Mucosa of rectum (tissue), 2 donors: ENCODE measurements at regions not wholly inside any gene's neighbourhood (a gene's known extent, or its start where the extent isn't known, plus 50 kb on each side); places are given as distances from the start of the nearest gene placed in this dataset.
"Not testable (repeated sequence)": the region's sequence is repeated elsewhere in the genome, so short reads cannot be mapped to it uniquely, and the experiment has no call there.

ENCODE experiments used
- H3K27ac ChIP-seq, 2 donors: one replicate each; pipeline ENCODE4 v1.7.0; 2013; ENCODE audit warnings: inconsistent platforms in 2 of 2, low read depth in 2 of 2, low read length in 2 of 2
- H3K27me3 ChIP-seq, 2 donors: one replicate each; pipeline ENCODE4 v1.7.0; 2013; ENCODE audit warnings: low read length in 2 of 2; ENCODE audit not compliant: control insufficient read depth in 2 of 2, insufficient read depth in 2 of 2
- H3K36me3 ChIP-seq, 2 donors: one replicate each; pipeline ENCODE4 v1.7.0; 2013; ENCODE audit warnings: low read length in 2 of 2; ENCODE audit not compliant: control insufficient read depth in 2 of 2, insufficient read depth in 2 of 2
- H3K4me1 ChIP-seq, 2 donors: one replicate each; pipeline ENCODE4 v1.7.0; 2013; ENCODE audit warnings: low read length in 2 of 2, mild to moderate bottlenecking in 1 of 2; ENCODE audit not compliant: control insufficient read depth in 2 of 2, insufficient read depth in 2 of 2
- H3K4me3 ChIP-seq, 2 donors: one replicate each; pipeline ENCODE4 v1.7.0; 2013; ENCODE audit warnings: low read length in 2 of 2
- H3K9ac ChIP-seq, 2 donors: one replicate each; pipeline ENCODE4 v1.7.0; 2013; ENCODE audit warnings: low read length in 2 of 2, low read depth in 1 of 2, mild to moderate bottlenecking in 1 of 2
- H3K9me3 ChIP-seq, 2 donors: one replicate each; pipeline ENCODE4 v1.7.0; 2013; ENCODE audit warnings: low read length in 2 of 2; ENCODE audit not compliant: control insufficient read depth in 2 of 2
- donor health status: healthy.
- donor health status: Normal muscosa, but diverticular disease.

DNA sequence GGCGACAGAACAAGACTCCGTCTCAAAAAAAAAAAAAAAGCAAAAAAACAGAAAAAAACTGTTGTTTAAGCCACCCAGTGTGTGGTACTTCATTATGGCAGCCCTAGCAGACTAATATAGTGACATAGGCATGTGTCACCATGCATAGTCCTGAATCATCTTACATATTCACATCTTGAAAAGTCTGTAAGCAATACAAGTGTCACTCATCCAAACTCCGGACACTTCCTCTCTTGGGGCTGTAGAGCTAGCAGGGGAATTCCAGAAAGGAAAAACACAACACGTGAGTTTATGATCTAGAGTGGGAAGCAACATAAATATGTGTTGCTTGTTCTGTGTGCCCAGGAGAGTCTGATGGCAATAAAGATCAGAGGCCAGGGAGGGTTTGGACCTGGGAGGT, 81.6 kb upstream of the KCNE2 start:
- no peak overlapping the region for H3K27ac ChIP-seq
- no peaks in the 10 kb centered on the region for H3K36me3 ChIP-seq
- H3K27me3 ChIP-seq = no peaks in the 10 kb centered on the region
- H3K4me1 ChIP-seq = no peaks in the 10 kb centered on the region
- no peak overlapping the region for H3K4me3 ChIP-seq
- H3K9me3 ChIP-seq = no peaks in the 10 kb centered on the region
- H3K9ac ChIP-seq = no peak overlapping the region

DNA sequence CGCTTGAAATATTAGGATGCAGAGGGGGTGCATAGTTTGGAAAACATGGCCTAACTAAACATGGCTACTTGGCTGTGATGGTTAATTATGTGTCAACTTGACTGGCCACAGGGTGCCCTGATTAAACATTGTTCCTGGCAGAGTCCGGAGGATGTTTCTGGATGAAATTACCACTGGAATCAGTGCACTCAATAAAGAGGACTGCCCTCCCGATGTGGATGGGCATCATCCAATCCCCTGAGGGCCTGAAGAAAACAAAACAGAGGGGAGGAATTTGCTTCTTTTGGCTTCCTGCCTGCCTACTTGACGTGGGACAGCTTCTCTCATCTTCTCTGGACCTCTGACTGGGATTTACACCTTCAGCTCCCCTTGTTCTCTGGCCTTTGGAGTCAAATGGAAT, 79.1 kb upstream of the KCNE2 start:
- H3K27ac ChIP-seq = no peak overlapping the region
- no peak overlapping the region for H3K4me3 ChIP-seq

DNA sequence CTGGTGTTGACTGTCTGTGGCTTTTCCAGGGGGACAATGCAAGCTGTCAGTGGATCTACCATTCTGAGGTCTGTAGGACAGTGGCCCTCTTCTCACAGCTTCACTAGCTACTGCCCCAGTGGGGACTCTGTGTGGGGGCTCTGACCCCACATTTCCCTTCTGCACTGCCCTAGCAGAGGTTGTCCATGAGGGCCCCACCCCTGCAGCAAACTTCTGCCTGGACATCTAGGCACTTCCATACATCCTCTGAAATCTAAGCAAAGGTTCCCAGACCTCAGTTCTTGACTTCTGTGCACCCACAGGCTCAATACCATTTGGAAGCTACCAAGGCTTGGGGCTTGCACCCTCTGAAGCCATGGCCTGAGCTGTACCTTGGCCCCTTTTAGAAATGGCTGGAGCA, 75.8 kb upstream of the KCNE2 start:
- H3K4me3 ChIP-seq, H3K9ac ChIP-seq, H3K27me3 ChIP-seq, H3K27ac ChIP-seq, H3K9me3 ChIP-seq, H3K4me1 ChIP-seq, H3K36me3 ChIP-seq: not testable (repeated sequence)

More for the DNA sequence above, 79.1 kb upstream of the KCNE2 start:
- H3K9me3 ChIP-seq = peaks cover 4 to 5% of the 10 kb centered on the region in 2 donors
- no peaks in the 10 kb centered on the region for H3K4me1 ChIP-seq
- no peaks in the 10 kb centered on the region for H3K36me3 ChIP-seq
- no peaks in the 10 kb centered on the region for H3K27me3 ChIP-seq
- H3K9ac ChIP-seq = no peak overlapping the region

DNA sequence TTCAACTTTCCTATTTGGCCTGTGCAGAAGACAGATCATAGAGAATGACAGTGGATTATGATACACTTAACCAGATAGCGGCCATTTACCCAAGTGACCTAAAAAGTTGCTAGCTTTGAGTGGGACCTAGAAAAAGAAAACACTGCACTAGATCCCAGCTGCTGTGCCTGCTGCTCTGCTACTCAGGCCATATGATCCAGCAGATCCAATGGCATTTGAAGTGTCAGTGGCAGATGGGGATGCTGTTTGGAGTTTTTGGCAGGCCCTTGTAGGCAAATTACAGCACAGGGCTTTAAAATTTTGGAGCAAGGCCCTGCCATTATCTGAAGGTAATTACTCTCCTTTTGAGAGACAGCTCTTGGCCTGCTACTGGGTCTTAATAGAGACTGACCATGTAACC, 74.0 kb upstream of the KCNE2 start:
- peaks cover 4 to 5% of the 10 kb centered on the region in 2 donors for H3K9me3 ChIP-seq
- H3K9ac ChIP-seq = no peak overlapping the region

DNA sequence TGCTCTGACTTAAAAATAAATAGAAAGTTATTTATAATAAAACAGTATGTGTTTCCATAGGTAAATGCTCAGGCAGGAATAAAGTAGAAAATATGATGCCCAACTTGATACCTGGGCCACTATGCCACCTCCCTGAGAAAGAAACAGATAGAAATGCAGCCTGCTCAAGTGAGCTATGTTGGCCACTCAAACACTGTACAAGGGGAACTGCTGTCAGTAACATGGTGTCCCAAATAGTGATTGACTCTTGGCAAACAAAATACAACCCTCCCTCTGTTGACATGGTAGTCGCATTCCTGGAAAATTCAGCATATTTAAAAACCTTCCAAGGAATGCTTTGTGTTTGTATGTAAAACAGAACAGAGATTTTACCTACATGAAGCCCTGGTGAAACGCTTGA, 66.9 kb upstream of the KCNE2 start:
- no peak overlapping the region for H3K27ac ChIP-seq
- no peaks in the 10 kb centered on the region for H3K36me3 ChIP-seq
- H3K27me3 ChIP-seq = no peaks in the 10 kb centered on the region
- no peaks in the 10 kb centered on the region for H3K4me1 ChIP-seq
- H3K9me3 ChIP-seq = no peaks in the 10 kb centered on the region
- H3K4me3 ChIP-seq = no peak overlapping the region
- no peak overlapping the region for H3K9ac ChIP-seq

More for the DNA sequence above, 74.0 kb upstream of the KCNE2 start:
- Histone ChIP-seq H3K36me3 (no peaks in the 10 kb centered on the region), H3K27me3 (no peaks in the 10 kb centered on the region), H3K27ac (no peak overlapping the region), H3K4me3 (no peak overlapping the region), H3K4me1 (no peaks in the 10 kb centered on the region)

DNA sequence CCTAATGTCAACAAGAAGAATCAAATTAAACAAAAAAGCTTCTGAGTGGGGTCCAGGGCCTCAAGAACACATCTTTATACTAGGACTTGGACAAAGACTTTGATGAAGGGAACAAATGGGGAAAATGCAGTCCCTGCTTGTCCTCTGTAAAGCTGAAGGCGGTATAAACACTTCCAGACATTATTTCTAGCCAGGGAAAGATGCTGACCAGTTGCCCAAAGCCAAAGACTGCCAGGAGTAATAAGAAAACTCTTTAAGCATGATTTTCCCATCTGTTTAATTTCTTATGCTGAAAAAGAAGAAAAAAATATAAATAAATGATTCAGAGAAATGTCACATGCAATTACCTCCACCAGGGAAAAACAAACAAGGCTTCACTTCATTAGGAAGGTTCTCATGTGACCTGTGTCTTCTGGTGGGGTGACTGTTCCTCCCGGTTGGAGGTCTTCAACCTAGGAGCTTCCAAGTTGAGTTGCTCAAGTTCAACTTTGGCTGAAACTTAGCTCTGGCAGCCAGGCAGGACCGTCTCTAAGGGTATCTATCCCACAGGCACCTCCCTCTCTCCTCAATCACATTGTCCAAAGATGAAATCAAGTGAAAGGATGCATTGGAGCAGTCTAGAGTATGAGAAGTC, 65.2 kb upstream of the KCNE2 start:
- Histone ChIP-seq H3K4me3 (no peak overlapping the region), H3K4me1 (no peaks in the 10 kb centered on the region), H3K27ac (no peak overlapping the region), H3K27me3 (no peaks in the 10 kb centered on the region), H3K9me3 (no peaks in the 10 kb centered on the region), H3K36me3 (no peaks in the 10 kb centered on the region), H3K9ac (no peak overlapping the region)

DNA sequence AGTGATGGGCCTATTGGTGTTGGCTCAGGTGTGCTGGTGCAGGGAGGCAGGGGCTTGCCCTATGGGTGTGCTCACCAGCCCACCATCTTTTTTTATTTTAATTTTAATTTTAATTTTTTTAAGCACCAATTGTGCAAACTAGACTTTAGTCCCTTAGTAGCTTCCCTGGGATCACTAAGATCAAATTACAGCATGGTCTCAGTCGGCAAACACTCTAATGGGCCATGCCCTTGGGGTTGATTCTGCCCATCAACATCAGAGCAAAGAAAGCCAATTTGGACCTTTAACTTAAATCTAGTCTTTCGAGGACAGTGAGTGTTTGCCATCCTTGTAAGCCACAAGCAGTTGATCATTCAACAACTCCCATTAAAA, 64.7 kb upstream of the KCNE2 start:
- Histone ChIP-seq H3K9me3 (no peaks in the 10 kb centered on the region), H3K27ac (no peak overlapping the region), H3K4me3 (no peak overlapping the region)

DNA sequence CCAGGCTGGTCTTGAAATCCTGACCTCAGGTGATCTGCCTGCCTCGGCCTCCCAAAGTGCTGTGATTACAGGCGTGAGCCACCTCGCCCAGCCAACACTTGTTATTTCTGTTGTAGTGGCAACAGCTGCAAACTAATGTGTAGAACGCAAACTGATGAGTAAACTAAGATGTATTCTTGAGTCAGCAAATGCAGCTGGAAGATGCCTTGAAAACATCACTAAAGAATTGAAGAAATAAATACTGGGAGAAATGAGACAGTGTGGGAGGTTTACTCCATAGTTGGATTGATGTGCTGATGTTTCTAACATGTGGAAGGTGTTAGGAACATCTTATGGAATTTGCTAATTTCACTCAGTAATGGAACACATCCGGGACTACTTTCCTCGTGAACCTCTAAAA, 61.3 kb upstream of the KCNE2 start:
- no peak overlapping the region for H3K9ac ChIP-seq
- no peak overlapping the region for H3K27ac ChIP-seq

More for the DNA sequence above, 64.7 kb upstream of the KCNE2 start:
- Histone ChIP-seq H3K9ac (no peak overlapping the region), H3K27me3 (no peaks in the 10 kb centered on the region), H3K36me3 (no peaks in the 10 kb centered on the region), H3K4me1 (no peaks in the 10 kb centered on the region)

DNA sequence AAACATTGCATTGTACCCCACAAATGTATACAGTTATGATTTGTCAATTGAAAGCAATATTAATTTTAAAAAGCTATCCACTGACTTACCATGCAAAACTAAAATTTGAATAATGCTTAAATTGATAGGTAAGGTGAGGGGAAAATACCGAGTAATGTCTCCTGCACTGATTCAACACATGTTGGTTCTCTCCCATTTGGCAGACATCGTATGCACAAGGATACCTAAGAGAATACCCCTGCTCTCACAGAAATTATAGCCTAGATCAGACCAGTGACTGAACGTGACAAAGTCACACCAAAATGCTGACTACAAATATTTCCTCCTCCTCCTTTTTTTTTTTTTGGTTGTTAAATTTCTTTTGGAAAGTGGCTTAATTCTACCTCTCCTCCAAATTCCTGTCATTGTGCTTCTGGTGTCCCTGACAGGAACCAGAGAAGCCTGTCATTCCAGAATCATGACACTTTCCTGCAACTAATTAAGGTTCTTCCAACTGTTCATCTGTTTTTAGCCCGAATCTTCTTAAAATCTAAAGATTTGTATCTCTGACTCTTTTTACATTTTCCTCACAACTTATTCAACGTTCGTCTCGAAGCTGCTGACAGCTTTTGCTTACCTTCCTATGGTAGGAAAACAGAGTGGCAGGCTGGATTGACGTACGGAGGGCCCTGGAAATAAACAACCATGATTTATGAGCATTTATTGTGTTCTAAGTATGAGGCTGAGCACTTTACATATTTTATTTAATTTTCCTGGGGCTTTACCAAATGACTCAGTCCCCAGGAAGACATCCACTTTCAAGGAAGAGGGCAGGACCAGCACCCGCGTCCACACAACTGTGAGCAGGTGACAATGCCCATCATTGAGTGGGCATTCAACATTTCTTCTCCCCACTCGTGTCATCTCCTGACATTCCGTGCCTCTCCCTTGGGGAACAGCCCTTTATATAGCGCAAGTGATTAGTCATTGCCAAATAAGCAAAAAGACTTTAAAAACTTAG, 57.9 kb upstream of the KCNE2 start:
- Histone ChIP-seq H3K4me1 (no peaks in the 10 kb centered on the region), H3K9ac (no peak overlapping the region), H3K4me3 (no peak overlapping the region), H3K36me3 (no peaks in the 10 kb centered on the region), H3K9me3 (no peaks in the 10 kb centered on the region), H3K27me3 (peaks cover 0 to 3% of the 10 kb centered on the region in 2 donors), H3K27ac (no peak overlapping the region)

More for the DNA sequence above, 61.3 kb upstream of the KCNE2 start:
- no peaks in the 10 kb centered on the region for H3K9me3 ChIP-seq
- H3K36me3 ChIP-seq = no peaks in the 10 kb centered on the region
- H3K4me1 ChIP-seq = no peaks in the 10 kb centered on the region
- peaks cover 0 to 3% of the 10 kb centered on the region in 2 donors for H3K27me3 ChIP-seq
- no peak overlapping the region for H3K4me3 ChIP-seq

DNA sequence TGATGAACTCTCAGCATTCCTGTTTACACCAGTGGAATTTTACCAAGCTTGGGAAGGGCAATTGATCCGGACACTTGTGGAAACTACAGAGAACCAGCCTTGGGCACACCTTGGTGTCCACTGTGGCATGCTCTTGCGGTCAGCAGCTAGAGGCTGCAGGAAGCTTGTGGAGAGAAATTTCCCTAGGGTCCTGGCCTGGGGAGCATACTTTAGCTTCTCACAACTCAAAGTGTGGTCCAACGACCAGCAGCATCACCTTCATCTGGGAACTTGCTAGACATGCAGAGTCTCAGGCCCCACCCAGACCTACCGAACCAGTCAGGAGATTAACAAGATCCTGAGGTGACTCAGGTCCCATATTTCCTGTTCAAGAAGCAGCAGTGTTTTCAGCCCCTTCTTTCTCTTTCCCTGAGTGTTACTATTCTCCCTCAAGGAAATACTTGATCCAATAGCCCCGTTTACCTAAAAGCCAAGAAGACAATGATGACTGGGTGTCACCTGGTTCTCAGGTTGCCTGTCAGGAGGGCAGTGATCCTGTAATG, 55.7 kb upstream of the KCNE2 start:
- Histone ChIP-seq H3K4me1 (no peaks in the 10 kb centered on the region), H3K27me3 (peaks cover 0 to 3% of the 10 kb centered on the region in 2 donors), H3K9me3 (no peaks in the 10 kb centered on the region), H3K4me3 (no peak overlapping the region), H3K36me3 (no peaks in the 10 kb centered on the region), H3K27ac (no peak overlapping the region), H3K9ac (no peak overlapping the region)
